Adrenal gland (tissue), 9 donors: ENCODE measurements at regions not wholly inside any gene's neighbourhood (a gene's known extent, or its start where the extent isn't known, plus 50 kb on each side); places are given as distances from the start of the nearest gene placed in this dataset.
"Not testable (repeated sequence)": the region's sequence is repeated elsewhere in the genome, so short reads cannot be mapped to it uniquely, and the experiment has no call there.

Experiments used
- DNase-seq, 7 donors: peaks; one replicate each; pipeline ENCODE4 v3.0.0-alpha.2; 2019 to 2020
- H3K27ac ChIP-seq, 5 donors: fragments of 200-600 bp; sonication (generic) in 4 of 5; 1 replicate in 3 of 5; 2 replicates in 2 of 5; pipeline versions ENCODE4 v1.5.1 to v1.8.0; 2016 to 2020; ENCODE audit warnings: mild to moderate bottlenecking in 1 of 5
- H3K27me3 ChIP-seq: fragments of 200-600 bp; 2 replicates; pipeline ENCODE4 v1.8.0; 2021
- H3K36me3 ChIP-seq, 2 donors: fragments of 200-600 bp; replicated peaks in 1 of 2; 1 replicate in 1 of 2; 2 replicates in 1 of 2; pipeline versions ENCODE4 v1.5.1 to v1.8.0; 2018 to 2022
- H3K4me1 ChIP-seq, 2 donors: fragments of 200-600 bp; replicated peaks in 1 of 2; 1 replicate in 1 of 2; 2 replicates in 1 of 2; pipeline versions ENCODE4 v1.5.1 to v1.8.0; 2018 to 2021
- H3K4me3 ChIP-seq, 4 donors: fragments of 200-600 bp; sonication (generic) in 3 of 4; one replicate each; pipeline ENCODE4 v1.5.1; 2016 to 2018
- H3K9me3 ChIP-seq, 3 donors: fragments of 200-600 bp; sonication (generic) in 1 of 3; replicated peaks in 1 of 3; 1 replicate in 2 of 3; 2 replicates in 1 of 3; pipeline versions ENCODE4 v1.5.1 to v1.8.0; 2016 to 2021
- CTCF ChIP-seq, 6 experiments: fragments of 450-650 bp in 4 of 6; fragments of 200-600 bp in 2 of 6; sonication (generic) in 1 of 6; IDR thresholded peaks; 1 replicate in 5 of 6; 2 replicates in 1 of 6; pipeline versions ENCODE4 v1.5.1 to v1.8.0; 2016 to 2021; ENCODE audit warnings: antibody characterized with exemption in 6 of 6, mild to moderate bottlenecking in 2 of 6, moderate library complexity in 1 of 6
- POLR2A ChIP-seq, 2 donors: fragments of 450-650 bp; IDR thresholded peaks; one replicate each; pipeline ENCODE4 v1.6.1; 2017; ENCODE audit warnings: antibody characterized with exemption in 2 of 2, mild to moderate bottlenecking in 2 of 2, moderate library complexity in 1 of 2
- WGBS, 4 donors: extraction: QIAGEN DNeasy Blood & Tissue Kit in 2 of 4; methylation state at CpG; one replicate each; pipeline versions ENCODE4 v1.1.5 to v1.1.7; 2013 to 2017; 5-methylcytosine and 5-hydroxymethylcytosine counted together
- intact Hi-C, 2 donors: fragments of 100-400 bp; cut with DNase I; formaldehyde crosslinking; loops; one replicate each; pipeline versions ENCODE4 v1.14.1 to v1.15.0; 2022 to 2023
- donor health status: healthy with polysubstance abuse.
- donor health status: Bipolar disorder and iron deficiency.
- donor health status: DM: yes; HTN: yes; CAD: no.
- donor health status: DM: no; HTN: no; CAD: no.
- donor health status: DM: no; HTN: no; CAD: no.

- Histone ChIP-seq H3K9me3 (no peaks in the 10 kb centered on the region), H3K36me3 (no peaks in the 10 kb centered on the region), H3K27ac (no peak overlapping the region), H3K27me3 (no peaks in the 10 kb centered on the region), H3K4me3 (no peak overlapping the region), H3K4me1 (no peaks in the 10 kb centered on the region)
- intact Hi-C loops: no loop called here
- TF ChIP-seq CTCF (IDR thresholded peaks at IDR 0.05) (no peak), POLR2A (IDR thresholded peaks at IDR 0.05) (no peak)
- no peak for DNase-seq
Observed at GRCh38 chr1:199585392-199585791, 442.1 kb upstream of the NR5A2 start.

- H3K4me1 ChIP-seq: no peaks in the 10 kb centered on the region
- H3K27me3 ChIP-seq: no peaks in the 10 kb centered on the region
- no peaks in the 10 kb centered on the region for H3K36me3 ChIP-seq
- intact Hi-C loops: no loop called here
- no peak for DNase-seq
- no peaks in the 10 kb centered on the region for H3K9me3 ChIP-seq
- WGBS, 4 donors: 18 to 26% (median 21%) methylated on average over 2 of the region's 2 CpGs
- no peak overlapping the region for H3K27ac ChIP-seq
- H3K4me3 ChIP-seq: no peak overlapping the region
- TF ChIP-seq POLR2A (IDR thresholded peaks at IDR 0.05) (no peak), CTCF (IDR thresholded peaks at IDR 0.05) (no peak)
Observed at GRCh38 chr1:199590708-199591107, 436.8 kb upstream of the NR5A2 start.

GRCh38 chr1:199591468-199591867 lies 436.0 kb upstream of the NR5A2 start:
- Histone ChIP-seq H3K36me3 (no peaks in the 10 kb centered on the region), H3K27ac (no peak overlapping the region), H3K27me3 (no peaks in the 10 kb centered on the region), H3K9me3 (no peaks in the 10 kb centered on the region), H3K4me1 (no peaks in the 10 kb centered on the region), H3K4me3 (no peak overlapping the region)
- no peak for TF ChIP-seq CTCF (IDR thresholded peaks at IDR 0.05)
- intact Hi-C loops: no loop called here
- DNase-seq: no peak
- 92 to 100% (median 95%) methylated on average over 3 of the region's 3 CpGs for WGBS, 4 donors

GRCh38 chr1:199593475-199593874 lies 434.0 kb upstream of the NR5A2 start:
- no peaks in the 10 kb centered on the region for H3K36me3 ChIP-seq
- WGBS, 4 donors: 69 to 81% (median 76%) methylated on average over 6 of the region's 6 CpGs
- H3K4me3 ChIP-seq: no peak overlapping the region
- no peaks in the 10 kb centered on the region for H3K9me3 ChIP-seq
- no peaks in the 10 kb centered on the region for H3K4me1 ChIP-seq
- intact Hi-C loops: no loop called here
- no peak for DNase-seq
- no peak overlapping the region for H3K27ac ChIP-seq
- H3K27me3 ChIP-seq: no peaks in the 10 kb centered on the region
- TF ChIP-seq POLR2A (IDR thresholded peaks at IDR 0.05) (no peak), CTCF (IDR thresholded peaks at IDR 0.05) (no peak)

GRCh38 chr1:199596448-199596847 lies 431.1 kb upstream of the NR5A2 start:
- 94 to 96% (median 94%) methylated on average over 2 of the region's 2 CpGs for WGBS, 4 donors
- H3K9me3 ChIP-seq, H3K36me3 ChIP-seq, H3K4me3 ChIP-seq, intact Hi-C loops, H3K27ac ChIP-seq, H3K27me3 ChIP-seq, H3K4me1 ChIP-seq, DNase-seq: not testable (repeated sequence)
